ENCODE measurements at regions not wholly inside any gene's neighbourhood (a gene's known extent, or its start where the extent isn't known, plus 50 kb on each side); places are given as distances from the start of the nearest gene placed in this dataset.

- Histone ChIP-seq H3K27ac (no peak overlapping the region), H3K4me3 (no peak overlapping the region), H3K4me2 (no peak overlapping the region), H3K4me1 (no peaks in the 10 kb centered on the region), H3K9me3 (no peaks in the 10 kb centered on the region)
- ChIA-PET CTCF (no interaction called here), POLR2A (no interaction called here)
- WGBS (ENCODE audit: missing lambda C conversion rate) = 56% methylated on average over 2 of the region's 2 CpGs
- DNase-seq (ENCODE audit: low read depth in 1 of 2, low spot score in 1 of 2) (no peak), FAIRE-seq (no peak), ATAC-seq (no peak)
- TF ChIP-seq BCL3 (IDR thresholded peaks at IDR 0.05) = no peak
- TF ChIP-seq RFX5 (IDR thresholded peaks at IDR 0.05) = no peak
- no peak for TF ChIP-seq CTCF (IDR thresholded peaks at IDR 0.05)
- no peak for TF ChIP-seq ZSCAN20 (CRISPR knock-in tag; IDR thresholded peaks at IDR 0.05)
- no peak for TF ChIP-seq HOXA7 (CRISPR knock-in tag; IDR thresholded peaks at IDR 0.05)
- no peak for TF ChIP-seq MAFK (IDR thresholded peaks at IDR 0.05; ENCODE audit: partially characterized antibody)
- no peak for TF ChIP-seq EHF (CRISPR knock-in tag; IDR thresholded peaks at IDR 0.05)
- no peak for TF ChIP-seq FOSB (CRISPR knock-in tag; IDR thresholded peaks at IDR 0.05)
- no peak for TF ChIP-seq PHF8 (IDR thresholded peaks at IDR 0.05; ENCODE audit: borderline replicate concordance, low read depth)
- no peak for TF ChIP-seq JUNB (IDR thresholded peaks at IDR 0.05)
- no peak for TF ChIP-seq HMGXB4 (CRISPR knock-in tag; IDR thresholded peaks at IDR 0.05; ENCODE audit: borderline replicate concordance)
- TF ChIP-seq RNF2 (IDR thresholded peaks at IDR 0.05; ENCODE audit: borderline replicate concordance, low read depth) = no peak
- no peak for TF ChIP-seq MYC (IDR thresholded peaks at IDR 0.05; ENCODE audit: borderline replicate concordance, low read length)
- no peak for TF ChIP-seq CHD2 (IDR thresholded peaks at IDR 0.05; ENCODE audit: low read length, partially characterized antibody)
- TF ChIP-seq CBX2 (IDR thresholded peaks at IDR 0.05; ENCODE audit: borderline replicate concordance, low read depth) = no peak
- no peak for TF ChIP-seq RAD21 (conservative IDR thresholded peaks at IDR 0.05 in 1 of 2, IDR thresholded peaks at IDR 0.05 in 1 of 2)
Measured at GRCh38 chr2:194706179-194706578, 950.8 kb upstream of the SLC39A10 start.

GRCh38 chr2:194705398-194705797 lies 951.6 kb upstream of the SLC39A10 start:
- TF ChIP-seq REST (IDR thresholded peaks at IDR 0.05) = no peak
- no peak for TF ChIP-seq RCOR1 (IDR thresholded peaks at IDR 0.05; ENCODE audit: low read depth, low read length)
- no peak for TF ChIP-seq PHF8 (IDR thresholded peaks at IDR 0.05; ENCODE audit: borderline replicate concordance, low read depth)
- TF ChIP-seq GATA3 (IDR thresholded peaks at IDR 0.05; ENCODE audit: borderline replicate concordance) = no peak
- TF ChIP-seq RAD21 (conservative IDR thresholded peaks at IDR 0.05 in 1 of 2, IDR thresholded peaks at IDR 0.05 in 1 of 2) = no peak
- TF ChIP-seq CEBPB (IDR thresholded peaks at IDR 0.05) = no peak
- TF ChIP-seq RNF2 (IDR thresholded peaks at IDR 0.05; ENCODE audit: borderline replicate concordance, low read depth) = no peak
- TF ChIP-seq EP300 (IDR thresholded peaks at IDR 0.05) = no peak
- TF ChIP-seq CBX2 (IDR thresholded peaks at IDR 0.05; ENCODE audit: borderline replicate concordance, low read depth) = no peak
- no peak for TF ChIP-seq MAFK (IDR thresholded peaks at IDR 0.05; ENCODE audit: partially characterized antibody)
- TF ChIP-seq FOXS1 (CRISPR knock-in tag; IDR thresholded peaks at IDR 0.05) = no peak
- POLR2A ChIA-PET = no interaction called here
- FAIRE-seq = no peak
- H3K4me1 ChIP-seq = no peaks in the 10 kb centered on the region
- 16% methylated on average over 2 of the region's 2 CpGs for WGBS (ENCODE audit: missing lambda C conversion rate)
- no peak overlapping the region for H3K4me3 ChIP-seq
- CTCF ChIA-PET = no interaction called here
- H3K27ac ChIP-seq = no peak overlapping the region
- ATAC-seq = no peak
- no peaks in the 10 kb centered on the region for H3K9me3 ChIP-seq
- no peak for DNase-seq (ENCODE audit: low read depth in 1 of 2, low spot score in 1 of 2)
- H3K4me2 ChIP-seq = no peak overlapping the region
